DMS153 treated with DMSO at 0.1 percent for 48 hours (cell line): ENCODE measurements at regions not wholly inside any gene's neighbourhood (a gene's known extent, or its start where the extent isn't known, plus 50 kb on each side); places are given as distances from the start of the nearest gene placed in this dataset.

Source experiments
- DNase-seq: peaks from one replicate; lab custom pipeline; 2025; ENCODE audit not compliant: unreplicated experiment; lab: John Stamatoyannopoulos, UW

- no peak for DNase-seq
Measured at GRCh38 chr9:134243778-134244467, 79.6 kb upstream of the RNU6ATAC start.

DNA sequence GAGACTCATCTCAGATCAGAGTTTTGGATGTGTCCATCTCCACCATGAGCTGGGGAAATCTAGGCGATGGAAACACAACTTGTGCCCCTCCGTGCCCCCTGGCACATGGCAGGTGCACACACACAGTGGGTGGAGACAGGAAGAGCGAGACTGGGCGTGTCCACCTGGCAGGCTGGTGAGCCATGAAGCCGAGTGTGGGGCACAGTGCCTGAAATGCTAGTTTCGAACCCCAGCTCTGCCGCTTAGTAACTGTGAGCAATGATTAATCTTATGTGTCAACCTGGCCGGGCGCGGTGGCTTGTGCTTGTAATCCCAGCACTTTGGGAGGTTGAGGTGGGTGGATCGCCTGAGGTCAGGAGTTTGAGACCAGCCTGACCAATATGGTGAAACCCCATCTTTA, 80.8 kb upstream of the RNU6ATAC start:
- no peak for DNase-seq

DNA sequence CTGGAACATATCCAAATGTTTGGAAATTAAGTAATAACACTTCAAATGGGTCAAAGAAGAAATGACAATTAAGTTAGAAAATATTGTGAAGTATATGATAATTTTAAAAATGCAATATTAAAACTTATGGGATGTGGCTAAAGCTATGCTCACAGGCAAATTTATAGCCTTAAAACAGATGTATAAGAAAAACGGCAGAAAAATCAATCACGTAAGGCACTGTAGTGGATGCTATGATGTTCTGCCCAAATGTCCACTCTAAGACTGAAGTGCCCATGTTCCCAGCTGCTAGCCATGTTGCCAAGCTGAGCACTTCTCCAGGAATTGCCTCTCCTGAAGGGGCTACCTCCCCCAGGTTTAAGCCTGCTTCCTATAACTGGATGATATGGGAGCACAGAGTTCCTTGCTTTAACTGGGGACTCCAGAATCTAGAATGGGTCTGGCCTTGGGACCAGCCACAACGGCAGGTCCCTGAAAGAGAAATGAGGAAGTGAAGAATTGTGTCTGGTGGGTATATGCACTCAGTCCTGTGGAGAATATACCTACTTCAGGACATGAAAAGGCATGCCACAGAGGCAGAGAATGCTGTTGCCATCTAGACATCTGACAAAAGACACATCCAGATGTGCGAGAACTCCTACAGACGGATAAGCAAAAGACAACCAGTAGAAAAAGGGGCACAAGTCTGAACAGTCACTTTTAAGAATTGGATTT, 78.2 kb upstream of the RXRA start:
- no peak for DNase-seq

- DNase-seq = no peak
Measured at GRCh38 chr9:134251296-134252069, 74.8 kb upstream of the RXRA start.

DNA sequence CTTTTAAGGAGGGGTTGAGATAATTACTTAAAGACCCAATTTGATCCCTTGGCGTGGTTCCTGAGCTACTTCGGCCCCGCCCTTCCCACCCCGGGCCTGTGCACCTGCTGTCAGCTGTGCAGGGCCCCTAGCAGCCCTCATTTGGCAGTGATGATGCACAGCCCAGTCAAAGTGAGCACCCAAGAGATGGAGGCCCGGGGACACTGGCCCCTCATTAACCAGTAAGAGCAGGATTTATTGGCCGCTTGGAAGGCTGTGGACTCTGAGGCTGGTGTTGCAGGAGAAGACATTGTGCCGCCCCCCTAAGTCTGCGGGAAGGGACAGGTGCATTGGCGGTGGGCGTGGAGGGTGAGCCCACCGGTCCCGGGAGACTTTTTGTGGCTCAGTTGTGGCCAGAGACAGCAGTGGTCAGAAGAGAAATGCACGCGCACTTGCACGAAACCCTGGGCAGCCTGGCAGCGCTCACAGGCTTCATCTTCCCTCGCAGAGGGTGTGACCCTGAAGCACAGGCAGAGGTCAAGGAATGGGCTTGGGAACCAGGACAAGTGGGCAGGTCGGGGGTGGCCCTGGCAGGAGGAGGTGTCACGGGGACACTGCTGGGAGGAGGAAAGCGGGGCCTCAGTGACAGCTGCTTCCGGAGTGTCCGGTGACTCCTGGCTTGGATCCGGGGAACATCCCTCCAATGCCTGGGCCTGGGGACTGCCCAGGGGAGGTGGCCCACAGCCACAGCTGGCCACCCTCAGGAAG, 74.0 kb upstream of the RXRA start:
- no peak for DNase-seq

DNA sequence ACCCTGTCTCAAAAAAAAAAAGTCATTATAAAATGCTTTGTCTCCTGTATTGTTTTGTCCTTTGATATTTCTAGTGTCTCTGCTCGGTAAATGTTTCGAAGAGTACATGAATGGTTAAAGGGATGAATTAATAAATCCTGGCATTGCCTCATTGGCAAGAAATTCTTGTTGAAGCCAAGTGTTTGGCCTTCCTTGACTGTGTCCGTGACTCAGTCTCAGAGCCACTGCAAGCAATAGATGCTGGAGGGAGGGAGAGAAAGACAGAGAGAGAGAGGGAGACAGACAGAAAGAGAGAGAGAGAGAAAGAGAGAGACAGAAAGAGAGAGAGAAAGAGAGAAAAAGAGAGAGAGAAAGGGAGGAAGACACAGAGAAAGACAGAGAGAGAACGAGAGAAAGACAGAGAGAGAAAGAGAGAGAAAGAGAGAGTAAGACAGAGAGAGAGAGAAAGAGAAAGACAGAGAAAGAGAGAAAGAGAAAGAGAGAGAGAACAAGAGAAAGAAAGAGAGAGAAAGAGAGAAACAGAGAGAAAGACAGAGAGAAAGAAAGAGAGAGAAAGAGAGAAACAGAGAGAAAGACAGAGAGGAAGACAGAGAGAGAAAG, 72.5 kb upstream of the RXRA start:
- no peak for DNase-seq

- DNase-seq = no peak
Measured at GRCh38 chr9:134258332-134258731, 67.9 kb upstream of the RXRA start.

DNA sequence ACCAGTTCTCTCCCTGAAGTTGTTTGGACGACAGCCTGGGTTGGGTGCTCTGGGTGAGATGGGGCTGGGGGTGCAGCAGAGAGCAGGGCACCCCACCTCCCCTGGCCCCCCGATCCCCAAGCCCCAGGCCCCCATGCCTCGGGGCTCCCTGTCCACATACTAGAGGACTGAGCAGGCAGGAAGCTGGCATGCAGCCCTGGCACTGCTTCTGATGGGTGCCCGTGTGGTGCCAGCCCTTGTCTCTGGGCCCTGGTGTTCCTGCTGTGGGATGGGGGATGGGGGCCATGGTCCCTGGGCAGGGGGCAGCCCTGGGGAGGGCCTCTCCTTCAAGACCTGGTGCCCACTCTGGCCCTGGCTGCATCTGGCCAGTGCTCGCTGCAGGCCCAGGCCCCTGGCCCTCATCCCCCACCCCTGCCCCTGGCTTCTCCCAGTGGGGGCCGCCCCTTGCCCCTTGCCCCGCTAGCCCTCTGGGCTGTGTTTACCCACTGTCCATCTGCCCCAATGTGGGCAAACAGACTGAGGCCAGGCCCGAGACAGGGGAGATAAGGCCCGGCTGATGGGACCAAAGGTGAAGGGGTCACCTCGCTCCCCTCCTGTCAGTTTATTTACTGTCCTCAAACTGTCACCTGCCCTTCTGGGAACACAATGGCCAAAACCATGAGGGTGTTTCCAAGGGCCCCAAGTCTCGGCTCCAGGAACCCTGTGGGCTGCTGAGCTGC, 67.3 kb upstream of the RXRA start:
- no peak for DNase-seq

- no peak for DNase-seq
Measured at GRCh38 chr9:134259708-134260107, 66.5 kb upstream of the RXRA start.

DNA sequence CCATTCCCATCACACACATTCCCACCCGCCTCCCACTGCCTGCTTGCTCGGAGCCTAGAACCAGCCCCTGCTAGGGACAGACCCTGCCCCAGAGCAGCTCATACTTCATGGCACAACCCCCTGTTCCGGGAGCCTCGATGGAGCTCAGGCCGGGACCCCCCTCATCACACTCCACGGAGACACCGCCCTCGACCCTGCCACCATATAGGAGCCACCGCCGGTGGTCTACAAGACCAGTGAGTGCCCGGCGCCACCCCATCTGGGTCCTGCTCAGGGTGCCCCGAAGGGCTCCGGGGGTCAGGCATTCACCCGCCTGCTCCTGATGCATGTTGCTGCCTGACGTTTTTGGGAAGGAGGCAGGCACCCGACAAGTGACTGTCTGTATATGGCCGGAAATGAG, 65.5 kb upstream of the RXRA start:
- DNase-seq = no peak

DNA sequence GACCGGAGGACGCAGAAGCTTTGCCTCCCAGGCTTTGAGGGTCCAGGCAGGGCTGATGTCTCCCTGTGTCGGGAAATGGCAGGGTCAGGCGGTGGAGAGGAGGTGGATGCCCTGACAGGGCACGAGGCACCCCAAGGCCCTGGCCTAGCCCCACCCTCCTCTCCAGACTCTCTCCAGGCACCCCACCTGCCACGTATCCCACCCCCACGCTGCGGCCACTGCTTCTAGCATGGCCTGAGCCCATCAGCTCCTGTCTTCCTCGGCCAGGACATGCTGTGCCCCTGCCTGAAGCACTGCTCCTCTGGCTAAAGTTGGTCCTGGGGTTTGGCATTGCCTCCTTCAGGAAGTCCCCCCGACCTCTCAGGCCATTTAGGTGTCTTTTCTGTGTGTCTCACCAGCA, 64.2 kb upstream of the RXRA start:
- no peak for DNase-seq

GRCh38 chr9:134263596-134263995, 62.7 kb upstream of the RXRA start:
- DNase-seq = no peak

DNA sequence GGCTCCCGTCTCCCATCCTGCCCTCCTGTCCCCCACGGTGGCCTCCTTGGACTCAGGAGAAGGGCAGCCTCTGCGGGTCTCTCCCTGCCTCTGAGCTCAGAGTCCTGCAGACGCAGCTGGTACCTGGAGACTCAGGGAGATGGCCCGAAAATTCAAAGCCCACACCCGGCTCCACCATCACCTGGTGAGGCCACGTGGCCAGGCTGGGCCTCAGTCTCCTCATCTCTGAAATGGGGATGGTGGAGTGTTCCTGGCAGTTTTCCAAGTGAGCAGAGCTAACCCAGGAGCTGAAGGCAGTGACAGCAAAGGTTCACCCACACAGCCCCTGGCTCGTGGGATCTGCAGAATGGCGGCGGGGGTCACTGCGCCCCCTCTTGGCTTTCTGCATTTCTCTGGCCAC, 62.1 kb upstream of the RXRA start:
- DNase-seq = no peak

- no peak for DNase-seq
Measured at GRCh38 chr9:134265078-134265477, 61.2 kb upstream of the RXRA start.

GRCh38 chr9:134266418-134266817, 59.8 kb upstream of the RXRA start:
- DNase-seq = no peak

- no peak for DNase-seq
Measured at GRCh38 chr9:134267305-134267880, 58.9 kb upstream of the RXRA start.

DNA sequence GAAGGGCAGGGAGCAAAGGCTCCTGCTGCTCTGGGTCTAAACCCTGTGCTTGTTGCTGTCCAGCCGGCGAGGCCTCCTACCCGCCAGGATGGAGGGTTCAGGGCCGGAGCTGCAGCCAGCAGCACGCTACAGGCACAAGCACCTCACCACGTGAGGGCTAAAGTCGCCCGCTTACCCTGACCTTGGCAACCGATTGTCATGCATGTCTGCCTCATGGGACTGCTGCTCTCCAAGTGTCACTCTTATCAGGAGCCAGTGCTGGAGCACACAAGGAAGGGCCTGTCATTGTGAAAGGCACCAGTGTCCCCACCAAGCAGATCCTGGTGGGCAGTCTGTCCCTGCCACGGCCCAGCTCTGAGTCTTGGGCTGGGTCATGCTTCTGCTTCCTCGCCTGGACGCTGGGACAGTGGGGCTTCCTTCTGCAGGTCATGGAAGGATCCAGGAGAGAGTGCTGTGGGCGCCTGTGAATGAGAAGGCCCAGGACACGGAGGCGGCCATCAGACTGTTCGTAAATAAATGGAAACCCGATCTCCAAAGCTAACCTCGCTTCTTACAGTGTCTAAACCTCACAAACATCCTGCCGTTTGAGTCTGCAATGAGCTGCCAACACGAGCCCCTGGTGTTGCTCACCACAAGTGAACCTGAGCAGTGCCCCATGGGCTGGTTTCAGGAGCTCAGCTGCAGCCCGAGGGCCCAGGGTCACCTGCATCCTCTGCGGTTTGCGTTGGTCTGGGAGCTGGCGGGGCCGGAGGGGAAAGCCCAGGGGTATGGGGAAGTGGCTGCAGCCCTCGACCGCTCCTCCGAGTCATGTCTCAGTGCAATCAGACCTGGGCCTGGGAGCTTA, 58.2 kb upstream of the RXRA start:
- DNase-seq = no peak

DNA sequence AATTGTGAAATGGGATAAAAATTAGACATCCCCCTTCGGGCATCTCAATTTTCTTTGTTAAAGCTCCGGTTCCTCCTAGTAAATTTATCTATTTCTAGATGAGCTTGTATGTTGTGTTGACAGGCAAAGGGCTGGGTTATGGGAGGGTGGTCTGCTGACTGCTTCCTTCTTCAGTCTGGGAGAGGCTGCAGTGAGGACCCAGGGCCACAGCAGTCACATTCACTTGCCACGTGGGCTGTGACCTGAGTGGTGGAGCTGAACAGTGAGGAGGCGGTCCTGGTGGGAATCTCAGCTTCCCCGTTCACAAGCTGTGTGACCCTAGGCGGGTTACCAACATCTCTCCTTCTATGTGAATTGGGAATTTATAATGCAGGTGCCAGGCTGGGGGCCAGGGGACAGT, 57.5 kb upstream of the RXRA start:
- DNase-seq = no peak
